Heart right ventricle (tissue), 16 donors: ENCODE measurements at regions not wholly inside any gene's neighbourhood (a gene's known extent, or its start where the extent isn't known, plus 50 kb on each side); places are given as distances from the start of the nearest gene placed in this dataset.

Experiments
- ATAC-seq, 8 donors: fragments of 200-7000 bp; cut with Tn5 transposase; one replicate each; pipeline ENCODE4 v1.9.1; 2020; ENCODE audit warnings: mild to moderate bottlenecking in 8 of 8, moderate library complexity in 8 of 8, moderate number of reproducible peaks in 1 of 8
- DNase-seq, 2 donors: peaks; one replicate each; pipeline ENCODE4 v3.0.0-alpha.2; 2020
- H3K27ac ChIP-seq, 10 donors: fragments of 200-600 bp; sonication (generic) in 2 of 10; one replicate each; pipeline versions ENCODE4 v1.5.0 to v1.8.0; 2020 to 2022; ENCODE audit warnings: mild to moderate bottlenecking in 3 of 10
- H3K27me3 ChIP-seq, 7 donors: fragments of 200-600 bp; one replicate each; pipeline ENCODE4 v1.8.0; 2021 to 2022; ENCODE audit warnings: mild to moderate bottlenecking in 2 of 7
- H3K36me3 ChIP-seq, 9 donors: fragments of 200-600 bp; sonication (generic) in 1 of 9; one replicate each; pipeline versions ENCODE4 v1.5.0 to v1.8.0; 2020 to 2022; ENCODE audit warnings: mild to moderate bottlenecking in 2 of 9
- H3K4me1 ChIP-seq, 9 donors: fragments of 200-600 bp; sonication (generic) in 1 of 9; one replicate each; pipeline versions ENCODE4 v1.5.0 to v1.8.0; 2020 to 2022; ENCODE audit warnings: mild to moderate bottlenecking in 4 of 9
- H3K4me3 ChIP-seq, 10 donors: fragments of 200-600 bp; sonication (generic) in 2 of 10; one replicate each; pipeline versions ENCODE4 v1.5.0 to v1.8.0; 2020 to 2022; ENCODE audit warnings: mild to moderate bottlenecking in 7 of 10, moderate library complexity in 2 of 10
- H3K9me3 ChIP-seq, 11 donors: fragments of 200-600 bp in 10 of 11; sonication (generic) in 2 of 11; one replicate each; pipeline versions ENCODE4 v1.5.0 to v1.8.0; 2013 to 2022; ENCODE audit warnings: mild to moderate bottlenecking in 2 of 11, control low read depth in 1 of 11, moderate library complexity in 1 of 11
- CTCF ChIP-seq, 9 donors: fragments of 200-600 bp; sonication (generic) in 2 of 9; IDR thresholded peaks; one replicate each; pipeline versions ENCODE4 v1.5.0 to v1.8.0; 2021 to 2022; ENCODE audit warnings: antibody characterized with exemption in 9 of 9, mild to moderate bottlenecking in 5 of 9, moderate library complexity in 1 of 9
- WGBS, 2 donors: extraction: QIAGEN DNeasy Blood & Tissue Kit; methylation state at CpG; one replicate each; pipeline ENCODE4 v1.1.7; 2013; ENCODE audit warnings: inconsistent platforms in 1 of 2; 5-methylcytosine and 5-hydroxymethylcytosine counted together
- intact Hi-C, 10 donors: fragments of 100-400 bp; cut with DNase I; formaldehyde crosslinking; loops; one replicate each; pipeline versions ENCODE4 v1.11.1 to v1.14.2; 2022
- donor health status: Arrhythmogenic right ventricular cardiomyopathy.
- donor health status: ischemic (EF 13 %, LVEDD 7.1; RV severe dilation, severe dysfunction).
- donor health status: healthy with polysubstance abuse.
- donor health status: DM: no; HTN: yes; CAD: no.
- donor health status: DM: no; HTN: no; CAD: no.
- donor health status: ischemic (EF 25% LVEDD 6.9; RV normal size, moderate dysfunction).
- donor health status: ischemic (EF 25% LVEDD 5.7; RV mildly dilated, moderate dysfunction).
- donor health status: healthy.
- donor health status: DM: yes; HTN: yes; CAD: no.
- donor health status: Ischemic cardiomyopathy.
- donor health status: ischemic (EF 35%, LVEDD 5.7; RV mildly dilated, moderate dysfunction).
- donor health status: nonischemic (EF 11% LVEDD 7.7; RV severe dilation, severe dysfunction).
- donor health status: DM: yes; HTN: yes; CAD: no.
- donor health status: PGD.
- donor health status: ischemic (EF 29% LVEDD 5.4; RV normal size, mild dysfunction).
- donor health status: nonischemic (EF 23%, LVEDD 6.1; RV moderate dilation, normal function).

GRCh38 chr1:187212377-187212776 lies 383.6 kb downstream of the PLA2G4A start:
- Histone ChIP-seq H3K27me3 (no peaks in the 10 kb centered on the region), H3K27ac (no peak overlapping the region), H3K9me3 (peaks cover 0 to 9% (median 0%) of the 10 kb centered on the region in 11 donors), H3K4me3 (no peak overlapping the region), H3K36me3 (no peaks in the 10 kb centered on the region), H3K4me1 (no peaks in the 10 kb centered on the region)
- TF ChIP-seq CTCF (IDR thresholded peaks at IDR 0.05): no peak
- DNase-seq: no peak
- intact Hi-C loops: loop anchor here in 1 of 10 donors (5.0 kb wide), 1 partner anchor 655 kb away; no protein-coding TSS in a partner anchor
- WGBS, 2 donors: 75 to 79% methylated on average over 2 of the region's 2 CpGs
- ATAC-seq: no peak

- intact Hi-C loops: no loop called here
- no peak overlapping the region for H3K27ac ChIP-seq
- no peak for DNase-seq
- H3K4me3 ChIP-seq: no peak overlapping the region
- WGBS, 2 donors: 42 to 64% methylated on average over 2 of the region's 2 CpGs
- H3K36me3 ChIP-seq: no peaks in the 10 kb centered on the region
- peaks cover 0 to 22% (median 0%) of the 10 kb centered on the region in 11 donors for H3K9me3 ChIP-seq
- no peaks in the 10 kb centered on the region for H3K4me1 ChIP-seq
- TF ChIP-seq CTCF (IDR thresholded peaks at IDR 0.05): no peak
- no peaks in the 10 kb centered on the region for H3K27me3 ChIP-seq
- no peak for ATAC-seq
Observed at GRCh38 chr1:187226396-187226795, 397.6 kb downstream of the PLA2G4A start.

- no peaks in the 10 kb centered on the region for H3K4me1 ChIP-seq
- no peak overlapping the region for H3K27ac ChIP-seq
- no peak for TF ChIP-seq CTCF (IDR thresholded peaks at IDR 0.05)
- H3K27me3 ChIP-seq: no peaks in the 10 kb centered on the region
- DNase-seq: no peak
- H3K36me3 ChIP-seq: no peaks in the 10 kb centered on the region
- no peaks in the 10 kb centered on the region for H3K9me3 ChIP-seq
- no peak overlapping the region for H3K4me3 ChIP-seq
- WGBS, 2 donors: 83 to 94% methylated on average over 1 of the region's 1 CpG
- no peak for ATAC-seq
- intact Hi-C loops: no loop called here
Observed at GRCh38 chr1:187228790-187229189, 400.0 kb downstream of the PLA2G4A start.

- ATAC-seq (no peak), DNase-seq (no peak)
- no peaks in the 10 kb centered on the region for H3K9me3 ChIP-seq
- no peaks in the 10 kb centered on the region for H3K4me1 ChIP-seq
- no peak for TF ChIP-seq CTCF (IDR thresholded peaks at IDR 0.05)
- intact Hi-C loops: no loop called here
- no peak overlapping the region for H3K27ac ChIP-seq
- no peaks in the 10 kb centered on the region for H3K27me3 ChIP-seq
- H3K36me3 ChIP-seq: no peaks in the 10 kb centered on the region
- no peak overlapping the region for H3K4me3 ChIP-seq
Observed at GRCh38 chr1:187229496-187229895, 400.7 kb downstream of the PLA2G4A start.

- H3K4me3 ChIP-seq: no peak overlapping the region
- no peak for TF ChIP-seq CTCF (IDR thresholded peaks at IDR 0.05)
- no peak overlapping the region for H3K27ac ChIP-seq
- no peaks in the 10 kb centered on the region for H3K36me3 ChIP-seq
- intact Hi-C loops: no loop called here
- H3K4me1 ChIP-seq: peaks cover 0 to 5% (median 0%) of the 10 kb centered on the region in 9 donors
- DNase-seq (no peak), ATAC-seq (no peak)
- H3K27me3 ChIP-seq: no peaks in the 10 kb centered on the region
- H3K9me3 ChIP-seq: no peaks in the 10 kb centered on the region
- 40 to 76% methylated on average over 1 of the region's 1 CpG for WGBS, 2 donors
Observed at GRCh38 chr1:187234706-187235105, 406.0 kb downstream of the PLA2G4A start.
